Activated CD4-positive, alpha-beta T cell treated with anti-CD3 and anti-CD28 coated beads, Interleukin-2, amount 50 U/mL, for 24 hours (primary cell): ENCODE measurements at regions not wholly inside any gene's neighbourhood (a gene's known extent, or its start where the extent isn't known, plus 50 kb on each side); places are given as distances from the start of the nearest gene placed in this dataset.

Source experiments
- DNase-seq, 2 donors: peaks; one replicate each; pipeline ENCODE4 v3.0.0-alpha.2; 2020; ENCODE audit warnings: low read depth in 1 of 2, low spot score in 1 of 2

GRCh38 chr15:96020797-96021196 is 309.7 kb upstream of the NR2F2 start:
- no peak for DNase-seq

GRCh38 chr15:96023081-96023480 is 307.4 kb upstream of the NR2F2 start:
- no peak for DNase-seq

- DNase-seq, result no peak
These were observed 303.0 kb upstream of the NR2F2 start for GRCh38 chr15:96027501-96027900.

GRCh38 chr15:96028620-96029019 is 301.9 kb upstream of the NR2F2 start:
- no peak for DNase-seq

GRCh38 chr15:96029172-96029571 is 301.3 kb upstream of the NR2F2 start:
- DNase-seq, result no peak

GRCh38 chr15:96031426-96032110 is 298.9 kb upstream of the NR2F2 start:
- DNase-seq, result no peak

GRCh38 chr15:96035091-96035490 is 295.4 kb upstream of the NR2F2 start:
- no peak for DNase-seq

GRCh38 chr15:96035635-96036034 is 294.9 kb upstream of the NR2F2 start:
- no peak for DNase-seq

GRCh38 chr15:96037584-96037983 is 292.9 kb upstream of the NR2F2 start:
- DNase-seq, result no peak

GRCh38 chr15:96038131-96038530 is 292.4 kb upstream of the NR2F2 start:
- DNase-seq, result no peak

GRCh38 chr15:96038650-96039049 is 291.9 kb upstream of the NR2F2 start:
- no peak for DNase-seq

GRCh38 chr15:96041982-96042733 is 288.3 kb upstream of the NR2F2 start:
- no peak for DNase-seq

- DNase-seq, result no peak
These were observed 287.7 kb upstream of the NR2F2 start for GRCh38 chr15:96042734-96043224.

GRCh38 chr15:96043591-96044171 is 286.8 kb upstream of the NR2F2 start:
- DNase-seq, result no peak

GRCh38 chr15:96046620-96047240 is 283.8 kb upstream of the NR2F2 start:
- no peak for DNase-seq

- no peak for DNase-seq
These were observed 283.1 kb upstream of the NR2F2 start for GRCh38 chr15:96047255-96047931.

GRCh38 chr15:96049323-96049722 is 281.2 kb upstream of the NR2F2 start:
- no peak for DNase-seq

GRCh38 chr15:96049766-96050165 is 280.7 kb upstream of the NR2F2 start:
- DNase-seq, result no peak

GRCh38 chr15:96051598-96051997 is 278.9 kb upstream of the NR2F2 start:
- no peak for DNase-seq

- DNase-seq, result no peak
These were observed 278.3 kb upstream of the NR2F2 start for GRCh38 chr15:96052154-96052553.

GRCh38 chr15:96052572-96053030 is 277.9 kb upstream of the NR2F2 start:
- no peak for DNase-seq
